Natural killer cell treated with Interleukin-12 subunit alpha and Interleukin-12 subunit beta and Interleukin-15 and Interleukin-18, amount 100 ng/mL, for 72 hours (primary cell): ENCODE measurements at regions not wholly inside any gene's neighbourhood (a gene's known extent, or its start where the extent isn't known, plus 50 kb on each side); places are given as distances from the start of the nearest gene placed in this dataset.

Source experiments
- ATAC-seq, 2 donors: fragments of 150-1000 bp; cut with Tn5 transposase in 1 of 2; sonication (Bioruptor Pico), chemical (Tn5 transposase) in 1 of 2; 2 replicates each; pipeline ENCODE4 v1.10.0; 2021
- DNase-seq: peaks from one replicate; pipeline ENCODE4 v3.0.0; 2022; ENCODE audit warnings: low spot score
- H3K27ac Mint-ChIP-seq, 2 donors: 1 replicate in 1 of 2; 2 replicates in 1 of 2; pipeline ENCODE4 v1.8.0; 2022; ENCODE audit warnings: mixed read lengths in 2 of 2, mild to moderate bottlenecking in 1 of 2, moderate library complexity in 1 of 2
- H3K27me3 Mint-ChIP-seq, 2 donors: 1 replicate in 1 of 2; 2 replicates in 1 of 2; pipeline ENCODE4 v1.8.0; 2022; ENCODE audit warnings: mixed read lengths in 2 of 2
- H3K36me3 Mint-ChIP-seq: one replicate; pipeline ENCODE4 v1.8.0; 2022; ENCODE audit warnings: mixed read lengths
- H3K4me1 Mint-ChIP-seq, 2 donors: 1 replicate in 1 of 2; 2 replicates in 1 of 2; pipeline ENCODE4 v1.8.0; 2022; ENCODE audit warnings: low read depth in 2 of 2, mixed read lengths in 2 of 2, mild to moderate bottlenecking in 1 of 2
- H3K4me3 Mint-ChIP-seq: one replicate; pipeline ENCODE4 v1.8.0; 2022; ENCODE audit warnings: mixed read lengths
- H3K9me3 Mint-ChIP-seq: 2 replicates; pipeline ENCODE4 v1.8.0; 2022; ENCODE audit warnings: mixed read lengths

- H3K27ac Mint-ChIP-seq, result no peak overlapping the region
- no peaks in the 10 kb centered on the region for H3K36me3 Mint-ChIP-seq
- no peak overlapping the region for H3K4me3 Mint-ChIP-seq
- H3K4me1 Mint-ChIP-seq, result no peaks in the 10 kb centered on the region
- ATAC-seq, result no peak
- no peaks in the 10 kb centered on the region for H3K27me3 Mint-ChIP-seq
- H3K9me3 Mint-ChIP-seq, result peaks cover 6% of the 10 kb centered on the region
- DNase-seq, result no peak
Observed at GRCh38 chr1:187228790-187229189, 400.0 kb downstream of the PLA2G4A start.

- H3K4me1 Mint-ChIP-seq, result no peaks in the 10 kb centered on the region
- no peak for ATAC-seq
- peaks cover 6% of the 10 kb centered on the region for H3K9me3 Mint-ChIP-seq
- no peak for DNase-seq
- H3K27ac Mint-ChIP-seq, result no peak overlapping the region
- no peak overlapping the region for H3K4me3 Mint-ChIP-seq
- no peaks in the 10 kb centered on the region for H3K27me3 Mint-ChIP-seq
- H3K36me3 Mint-ChIP-seq, result no peaks in the 10 kb centered on the region
Observed at GRCh38 chr1:187229496-187229895, 400.7 kb downstream of the PLA2G4A start.

GRCh38 chr1:187234706-187235105 lies 406.0 kb downstream of the PLA2G4A start:
- Mint-ChIP-seq H3K27ac (no peak overlapping the region), H3K4me1 (no peaks in the 10 kb centered on the region), H3K27me3 (no peaks in the 10 kb centered on the region)

GRCh38 chr1:187236199-187236598 lies 407.4 kb downstream of the PLA2G4A start:
- no peaks in the 10 kb centered on the region for H3K4me1 Mint-ChIP-seq
- no peak overlapping the region for H3K27ac Mint-ChIP-seq
- H3K27me3 Mint-ChIP-seq, result no peaks in the 10 kb centered on the region
- peaks cover 12% of the 10 kb centered on the region for H3K9me3 Mint-ChIP-seq
- H3K4me3 Mint-ChIP-seq, result no peak overlapping the region
- peaks cover under 1% of the 10 kb centered on the region for H3K36me3 Mint-ChIP-seq
- ATAC-seq, result no peak
- DNase-seq, result no peak

More at GRCh38 chr1:187234706-187235105, 406.0 kb downstream of the PLA2G4A start:
- Mint-ChIP-seq H3K36me3 (no peaks in the 10 kb centered on the region), H3K9me3 (peaks cover 10% of the 10 kb centered on the region), H3K4me3 (no peak overlapping the region)
- no peak for DNase-seq
- ATAC-seq, result no peak

GRCh38 chr1:187236676-187237075 lies 407.9 kb downstream of the PLA2G4A start:
- Mint-ChIP-seq H3K36me3 (peaks cover 5% of the 10 kb centered on the region), H3K4me3 (no peak overlapping the region), H3K9me3 (peaks cover 16% of the 10 kb centered on the region), H3K4me1 (no peaks in the 10 kb centered on the region), H3K27ac (no peak overlapping the region), H3K27me3 (no peaks in the 10 kb centered on the region)
- DNase-seq, result no peak
- ATAC-seq, result no peak

GRCh38 chr1:187237542-187237941 lies 408.8 kb downstream of the PLA2G4A start:
- no peak for ATAC-seq

GRCh38 chr1:187241971-187242370 lies 413.2 kb downstream of the PLA2G4A start:
- Mint-ChIP-seq H3K4me3 (no peak overlapping the region), H3K9me3 (peaks cover 12% of the 10 kb centered on the region), H3K36me3 (peaks cover 17% of the 10 kb centered on the region), H3K27me3 (no peaks in the 10 kb centered on the region), H3K4me1 (no peaks in the 10 kb centered on the region), H3K27ac (no peak overlapping the region)
- ATAC-seq, result no peak
- DNase-seq, result no peak

More at GRCh38 chr1:187237542-187237941, 408.8 kb downstream of the PLA2G4A start:
- no peak for DNase-seq
- Mint-ChIP-seq H3K4me3 (no peak overlapping the region), H3K36me3 (peaks cover 9% of the 10 kb centered on the region), H3K27me3 (no peaks in the 10 kb centered on the region), H3K9me3 (peaks cover 20% of the 10 kb centered on the region), H3K4me1 (no peaks in the 10 kb centered on the region), H3K27ac (no peak overlapping the region)

GRCh38 chr1:187244623-187245022 lies 415.9 kb downstream of the PLA2G4A start:
- Mint-ChIP-seq H3K4me1 (no peaks in the 10 kb centered on the region), H3K4me3 (no peak overlapping the region), H3K27ac (no peak overlapping the region), H3K36me3 (peaks cover 21% of the 10 kb centered on the region), H3K9me3 (peaks cover 16% of the 10 kb centered on the region), H3K27me3 (no peaks in the 10 kb centered on the region)
- no peak for DNase-seq
- ATAC-seq, result no peak

GRCh38 chr1:187245201-187245600 lies 416.5 kb downstream of the PLA2G4A start:
- H3K4me1 Mint-ChIP-seq, result no peaks in the 10 kb centered on the region
- no peak overlapping the region for H3K4me3 Mint-ChIP-seq
- no peak overlapping the region for H3K27ac Mint-ChIP-seq
- peaks cover 21% of the 10 kb centered on the region for H3K36me3 Mint-ChIP-seq
- peaks cover 16% of the 10 kb centered on the region for H3K9me3 Mint-ChIP-seq
- DNase-seq, result no peak
- no peak for ATAC-seq
- no peaks in the 10 kb centered on the region for H3K27me3 Mint-ChIP-seq

GRCh38 chr1:187249196-187249595 lies 420.4 kb downstream of the PLA2G4A start:
- Mint-ChIP-seq H3K4me1 (no peaks in the 10 kb centered on the region), H3K4me3 (no peak overlapping the region), H3K27ac (no peak overlapping the region), H3K36me3 (peaks cover 12% of the 10 kb centered on the region), H3K27me3 (no peaks in the 10 kb centered on the region), H3K9me3 (peaks cover 7% of the 10 kb centered on the region)
- DNase-seq, result no peak
- ATAC-seq, result no peak

GRCh38 chr1:187252923-187253322 lies 424.2 kb downstream of the PLA2G4A start:
- Mint-ChIP-seq H3K36me3 (peaks cover 4% of the 10 kb centered on the region), H3K27me3 (no peaks in the 10 kb centered on the region), H3K4me1 (no peaks in the 10 kb centered on the region), H3K27ac (no peak overlapping the region), H3K4me3 (no peak overlapping the region), H3K9me3 (peaks cover 5% of the 10 kb centered on the region)
- DNase-seq (no peak), ATAC-seq (no peak)

- Mint-ChIP-seq H3K27ac (no peak overlapping the region), H3K4me1 (no peaks in the 10 kb centered on the region), H3K4me3 (no peak overlapping the region), H3K27me3 (no peaks in the 10 kb centered on the region), H3K9me3 (peaks cover 8% of the 10 kb centered on the region), H3K36me3 (peaks cover 4% of the 10 kb centered on the region)
- no peak for ATAC-seq
- DNase-seq, result no peak
Observed at GRCh38 chr1:187257476-187257875, 428.7 kb downstream of the PLA2G4A start.

GRCh38 chr1:187261637-187262036 lies 432.9 kb downstream of the PLA2G4A start:
- Mint-ChIP-seq H3K27me3 (no peaks in the 10 kb centered on the region), H3K9me3 (peaks cover 4% of the 10 kb centered on the region), H3K36me3 (no peaks in the 10 kb centered on the region), H3K27ac (no peak overlapping the region), H3K4me1 (no peaks in the 10 kb centered on the region), H3K4me3 (no peak overlapping the region)
- ATAC-seq, result no peak
- DNase-seq, result no peak

- DNase-seq, result no peak
Observed at GRCh38 chr1:187262731-187263130, 434.0 kb downstream of the PLA2G4A start.

GRCh38 chr1:187264995-187265602 lies 436.4 kb downstream of the PLA2G4A start:
- Mint-ChIP-seq H3K4me1 (no peaks in the 10 kb centered on the region), H3K27ac (no peak overlapping the region), H3K4me3 (no peak overlapping the region), H3K36me3 (no peaks in the 10 kb centered on the region), H3K27me3 (no peaks in the 10 kb centered on the region), H3K9me3 (peaks cover 10% of the 10 kb centered on the region)
- no peak for DNase-seq
- ATAC-seq, result no peak

More at GRCh38 chr1:187262731-187263130, 434.0 kb downstream of the PLA2G4A start:
- Mint-ChIP-seq H3K4me1 (no peaks in the 10 kb centered on the region), H3K4me3 (no peak overlapping the region), H3K36me3 (no peaks in the 10 kb centered on the region), H3K27me3 (no peaks in the 10 kb centered on the region), H3K27ac (no peak overlapping the region), H3K9me3 (peaks cover 9% of the 10 kb centered on the region)
- no peak for ATAC-seq
